SK-N-DZ (cell line): ENCODE measurements at regions not wholly inside any gene's neighbourhood (a gene's known extent, or its start where the extent isn't known, plus 50 kb on each side); places are given as distances from the start of the nearest gene placed in this dataset.

Experiments used
- DNase-seq: peaks from one replicate; pipeline ENCODE4 v3.0.0-alpha.2; 2015; ENCODE audit warnings: low spot score

DNA sequence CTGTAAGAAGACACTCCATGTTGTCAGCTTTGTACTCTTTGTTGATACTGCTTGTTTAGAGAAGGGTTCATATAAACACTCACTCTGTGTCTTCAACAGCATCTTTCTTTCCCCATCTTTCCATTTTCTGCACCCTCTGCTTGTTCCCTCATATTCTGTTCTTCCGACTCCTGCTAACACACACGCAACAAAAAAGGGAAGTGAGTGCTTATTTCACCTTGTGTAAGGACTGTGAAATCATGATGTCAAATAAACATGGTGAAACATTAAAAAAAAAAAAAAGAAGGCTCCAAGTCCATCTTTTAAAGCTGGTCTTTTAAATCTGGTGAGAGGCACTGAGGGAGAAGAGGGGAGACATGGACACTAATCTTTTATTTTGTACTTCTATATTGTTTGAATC lies 145.4 kb downstream of the RPAP3 start:
- no peak for DNase-seq

DNA sequence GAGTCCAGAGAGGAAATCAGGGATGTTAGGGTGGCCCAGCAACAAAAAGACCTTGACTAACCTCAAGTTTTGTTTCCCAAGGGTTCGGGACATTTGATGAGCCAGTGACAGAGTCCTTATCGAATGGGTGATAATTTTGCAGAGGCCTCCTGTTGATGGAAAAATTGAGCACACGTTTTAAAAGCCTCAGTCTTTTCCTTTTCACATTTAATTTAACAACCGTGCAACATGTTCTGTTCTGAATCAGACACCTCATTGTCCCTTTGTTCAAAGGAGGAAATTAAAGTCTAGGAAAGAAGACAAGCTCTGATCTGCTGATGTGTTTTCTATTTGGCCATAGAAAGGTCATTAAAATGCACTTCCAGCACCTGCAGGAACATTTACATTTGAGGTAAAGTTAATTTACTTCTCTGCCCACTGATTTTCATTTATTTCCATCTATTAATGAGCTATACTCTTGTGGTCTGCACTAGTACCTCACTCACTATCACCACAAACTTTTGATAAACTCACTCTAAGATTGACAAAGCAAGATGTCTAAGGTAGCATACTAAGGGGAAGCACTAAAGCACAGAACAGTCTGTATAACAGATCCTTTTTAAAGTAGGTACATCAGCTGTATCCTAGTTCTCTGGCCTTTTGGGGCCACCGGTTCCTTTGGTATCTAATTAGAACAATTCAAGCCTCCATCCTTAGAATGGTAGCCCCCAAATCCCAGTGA lies 147.0 kb downstream of the RPAP3 start:
- no peak for DNase-seq

GRCh38 chr12:47557386-47557785 lies 148.4 kb downstream of the RPAP3 start:
- DNase-seq = no peak

DNA sequence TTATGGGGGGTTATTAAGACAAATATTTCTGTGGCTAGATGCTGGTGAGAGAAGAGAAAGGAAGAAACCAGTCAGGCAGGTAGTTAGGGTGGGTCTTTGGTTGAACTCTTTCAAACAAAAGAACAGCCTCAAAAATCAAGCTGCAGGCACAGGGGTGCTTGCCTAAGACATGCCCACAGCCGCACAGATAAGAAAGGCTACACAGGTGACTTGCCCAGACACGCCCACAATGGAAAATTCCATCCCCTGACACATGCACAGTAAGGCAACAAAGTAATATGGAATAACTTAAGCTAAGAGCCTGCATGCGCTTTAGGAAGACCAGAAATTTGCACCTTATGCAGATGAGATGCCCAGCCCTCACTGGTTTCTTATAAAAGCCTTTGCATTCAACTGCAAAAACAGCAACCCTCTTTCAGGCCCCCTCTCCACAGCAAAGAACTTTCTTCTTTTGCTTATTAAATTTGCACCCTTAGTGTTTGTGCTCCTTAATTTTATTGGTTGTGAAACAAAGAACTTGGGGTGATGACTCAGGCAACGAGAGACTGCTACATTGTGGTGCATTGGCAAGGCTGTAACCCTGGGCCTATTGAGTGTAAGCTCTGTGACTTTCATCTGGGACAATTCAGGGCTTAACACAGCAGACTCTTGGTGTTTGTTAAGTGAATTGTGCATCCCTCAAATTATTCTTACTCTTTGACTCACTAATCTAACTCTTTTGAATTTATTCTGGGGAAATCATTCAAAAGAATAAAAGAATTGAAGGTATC lies 149.4 kb downstream of the RPAP3 start:
- no peak for DNase-seq

DNA sequence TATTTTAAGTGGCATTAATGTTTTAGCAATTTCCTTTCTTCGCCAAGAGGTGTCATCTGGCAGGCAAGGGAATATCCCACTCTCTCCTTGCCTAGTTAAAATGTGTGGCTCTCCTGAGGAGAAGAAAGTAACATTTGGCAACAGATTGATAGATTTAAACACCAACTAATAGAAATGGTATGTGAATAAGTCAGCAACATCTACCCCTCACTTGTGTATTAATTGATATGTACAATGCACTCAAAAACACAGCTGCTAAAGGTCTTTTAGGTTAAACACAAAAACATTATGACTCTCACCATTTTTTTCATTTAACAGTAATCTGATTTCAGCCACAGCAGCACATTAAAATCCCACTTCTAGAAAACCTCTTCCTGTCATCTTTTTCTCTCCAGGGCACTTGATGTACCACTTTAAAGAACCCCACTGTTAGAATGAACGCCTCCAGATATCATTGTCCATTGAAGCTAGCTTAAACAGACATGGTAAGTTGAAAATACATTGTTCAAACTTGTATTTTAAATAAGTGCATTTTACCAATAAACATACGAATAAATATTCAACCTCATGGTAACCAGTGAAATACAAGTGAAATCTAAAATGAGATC lies 151.7 kb downstream of the RPAP3 start:
- DNase-seq = no peak

- DNase-seq = no peak
Observed at GRCh38 chr12:47553266-47553665, 152.6 kb downstream of the RPAP3 start.

DNA sequence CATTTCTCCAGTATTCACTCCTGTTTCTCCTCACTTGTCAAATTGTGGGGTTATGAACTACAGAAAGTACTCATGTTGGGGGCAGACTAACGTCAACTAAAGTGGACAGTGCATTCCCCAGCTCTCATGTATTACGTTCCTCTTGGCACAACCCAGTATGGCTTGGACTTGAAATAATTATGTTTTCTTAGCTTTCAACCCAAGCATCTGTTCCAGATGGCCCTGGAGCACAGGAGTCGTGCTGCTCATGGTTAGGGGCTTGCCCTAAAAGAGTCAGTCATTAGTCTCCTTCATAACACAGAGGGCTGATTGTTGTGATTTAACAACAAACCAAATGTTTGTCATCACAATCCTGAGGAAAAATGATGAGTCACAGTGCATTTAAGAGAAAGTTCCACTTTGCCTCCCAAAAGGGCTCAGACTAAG lies 154.4 kb downstream of the RPAP3 start:
- DNase-seq = peak; percentile 4

GRCh38 chr12:47549258-47549657 lies 156.6 kb downstream of the RPAP3 start:
- DNase-seq = no peak

GRCh38 chr12:47548401-47548800 lies 157.4 kb downstream of the RPAP3 start:
- DNase-seq = no peak

DNA sequence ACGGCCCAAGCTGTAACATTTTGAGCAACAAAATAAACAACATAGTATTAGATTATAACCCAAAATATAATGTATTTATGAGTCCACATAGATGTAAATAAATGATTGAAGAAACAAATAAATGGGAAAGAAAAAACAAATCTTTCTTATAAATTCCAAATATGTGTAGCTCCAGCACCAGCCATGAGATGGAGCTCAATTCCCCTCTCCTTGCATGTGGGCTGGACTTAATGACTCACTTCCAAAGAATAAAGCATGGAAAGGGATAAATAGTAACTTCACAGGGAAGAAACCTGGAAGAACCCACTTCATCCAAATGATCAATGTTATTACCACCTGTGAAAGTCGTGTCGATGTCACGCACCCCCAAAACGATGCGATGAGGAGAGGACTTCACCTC lies 158.8 kb downstream of the RPAP3 start:
- DNase-seq = no peak

DNA sequence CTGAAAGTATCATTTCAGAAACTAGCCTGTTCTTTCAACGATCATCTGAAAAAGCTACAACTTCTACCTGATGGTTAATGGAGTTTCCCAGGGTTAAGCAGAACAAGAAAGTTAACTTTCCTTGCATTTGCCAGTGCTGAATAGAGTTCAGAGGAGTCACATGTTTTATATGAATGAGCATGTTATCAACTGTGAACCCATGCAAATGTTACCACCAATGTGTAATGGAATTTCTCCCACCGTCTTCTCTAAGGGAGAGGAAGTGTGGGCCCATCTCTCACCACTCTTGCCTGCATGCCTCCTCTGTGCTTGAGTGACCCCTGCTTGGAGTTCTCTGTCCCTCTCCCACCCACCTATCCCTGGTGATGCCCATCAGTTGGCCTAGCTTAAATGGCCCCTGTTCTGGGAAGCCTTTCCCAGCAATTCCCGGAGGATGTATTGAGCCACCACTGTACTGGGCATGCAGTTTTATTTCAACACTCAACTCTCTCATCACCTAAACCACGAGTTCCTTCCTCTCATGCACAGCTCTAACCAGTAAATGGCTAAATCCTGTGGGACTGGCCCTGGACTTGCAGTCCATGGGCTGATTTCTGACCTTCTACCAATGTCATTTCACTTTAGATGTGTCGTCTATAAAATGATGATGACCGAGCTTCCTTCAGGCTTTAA lies 159.8 kb downstream of the RPAP3 start:
- DNase-seq = no peak

- DNase-seq = no peak
Observed at GRCh38 chr12:47534695-47535094, 171.1 kb downstream of the RPAP3 start.

DNA sequence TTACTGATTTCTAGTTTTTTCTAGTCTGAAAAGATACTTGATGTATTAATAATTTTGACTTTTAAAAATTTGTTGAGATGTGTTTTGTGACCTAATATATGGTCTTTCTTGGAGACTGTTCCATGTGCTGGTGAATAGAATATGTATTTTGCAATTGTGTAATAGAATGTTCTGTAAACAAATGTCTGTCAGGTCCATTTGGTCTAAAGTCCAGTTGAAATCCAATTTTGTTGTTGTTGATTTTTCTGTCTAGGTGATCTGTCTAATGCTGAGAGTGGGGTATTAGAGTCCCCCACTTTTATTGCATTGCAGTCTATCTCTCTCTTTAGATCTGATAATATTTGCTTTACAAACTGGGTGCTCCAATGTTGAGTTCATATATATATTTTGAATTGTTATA lies 175.8 kb downstream of the RPAP3 start:
- no peak for DNase-seq

DNA sequence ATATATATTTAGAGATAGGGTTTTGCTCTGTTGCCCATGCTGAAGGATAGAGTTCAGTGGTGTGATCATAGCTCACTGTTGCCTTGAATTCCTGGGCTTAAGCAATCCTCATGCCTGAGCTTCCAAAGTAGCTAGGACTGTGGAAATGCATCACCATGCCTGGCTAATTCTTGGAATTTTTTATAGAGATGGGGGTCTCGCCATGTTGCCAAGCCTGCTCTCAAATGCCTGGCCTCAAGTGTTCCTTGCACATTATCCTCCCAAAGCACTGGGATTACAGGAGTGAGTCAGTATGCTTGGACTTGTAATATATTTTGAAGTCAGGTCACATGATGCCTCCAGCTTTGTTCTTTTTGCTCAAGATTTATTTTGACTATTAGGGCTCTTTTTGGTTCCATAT lies 178.0 kb downstream of the RPAP3 start:
- no peak for DNase-seq

- no peak for DNase-seq
Observed at GRCh38 chr12:47520029-47520428, 185.8 kb downstream of the RPAP3 start.

DNA sequence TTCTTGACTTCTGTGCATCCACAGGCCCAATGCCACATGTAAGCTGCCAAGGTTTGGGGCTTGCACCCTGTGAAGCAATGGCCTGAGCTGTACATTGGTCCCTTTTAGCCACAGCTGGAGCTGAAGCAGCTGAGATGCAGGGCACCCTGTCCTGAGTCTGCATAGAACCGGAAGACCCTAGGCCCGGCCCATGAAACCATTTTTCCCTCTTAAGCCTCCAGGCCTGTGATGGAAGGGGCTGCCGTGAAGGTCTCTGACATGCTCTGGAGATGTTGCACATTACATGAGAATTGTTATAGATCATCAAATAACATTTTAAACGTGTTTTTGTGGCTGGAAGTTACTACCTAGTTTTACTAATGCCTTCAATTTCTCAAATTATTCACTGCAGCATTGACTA lies 188.7 kb downstream of the RPAP3 start:
- no peak for DNase-seq

GRCh38 chr12:47509398-47509851 lies 196.4 kb downstream of the RPAP3 start:
- no peak for DNase-seq

- DNase-seq = no peak
Observed at GRCh38 chr12:47507221-47507620, 198.6 kb downstream of the RPAP3 start.

DNA sequence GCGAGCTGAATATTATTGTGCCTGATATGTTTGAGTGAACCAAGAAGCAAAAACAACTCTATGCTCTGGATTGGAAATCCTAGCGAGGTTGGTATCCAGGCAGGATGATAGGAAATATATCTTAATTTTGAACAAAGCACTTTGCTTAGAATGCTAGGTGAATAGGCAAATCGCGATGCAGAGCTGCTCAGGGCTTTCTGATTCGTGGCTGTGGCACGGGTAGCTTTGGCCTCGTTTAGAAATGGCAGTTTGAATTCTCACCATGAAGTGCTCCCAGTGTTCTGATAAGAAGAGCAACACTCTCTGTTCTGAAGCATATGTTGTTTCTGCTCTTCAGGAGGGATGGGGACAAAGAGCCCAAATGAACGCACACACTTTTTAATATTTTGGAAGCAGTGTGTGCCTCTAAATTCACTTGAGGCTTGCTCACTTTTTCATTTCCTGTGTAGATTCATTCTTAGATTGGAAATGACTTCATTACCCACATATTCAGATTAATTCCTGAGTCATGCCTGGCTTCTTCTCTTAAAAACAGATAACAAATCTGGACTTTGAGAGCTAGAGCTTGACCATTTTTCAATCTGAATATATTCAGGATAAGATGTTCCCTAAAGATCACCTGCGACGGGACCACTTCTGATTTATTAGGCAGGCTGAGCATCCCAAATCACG lies 200.9 kb downstream of the RPAP3 start:
- no peak for DNase-seq

- DNase-seq = no peak
Observed at GRCh38 chr12:47493801-47494200, 212.0 kb downstream of the RPAP3 start.

DNA sequence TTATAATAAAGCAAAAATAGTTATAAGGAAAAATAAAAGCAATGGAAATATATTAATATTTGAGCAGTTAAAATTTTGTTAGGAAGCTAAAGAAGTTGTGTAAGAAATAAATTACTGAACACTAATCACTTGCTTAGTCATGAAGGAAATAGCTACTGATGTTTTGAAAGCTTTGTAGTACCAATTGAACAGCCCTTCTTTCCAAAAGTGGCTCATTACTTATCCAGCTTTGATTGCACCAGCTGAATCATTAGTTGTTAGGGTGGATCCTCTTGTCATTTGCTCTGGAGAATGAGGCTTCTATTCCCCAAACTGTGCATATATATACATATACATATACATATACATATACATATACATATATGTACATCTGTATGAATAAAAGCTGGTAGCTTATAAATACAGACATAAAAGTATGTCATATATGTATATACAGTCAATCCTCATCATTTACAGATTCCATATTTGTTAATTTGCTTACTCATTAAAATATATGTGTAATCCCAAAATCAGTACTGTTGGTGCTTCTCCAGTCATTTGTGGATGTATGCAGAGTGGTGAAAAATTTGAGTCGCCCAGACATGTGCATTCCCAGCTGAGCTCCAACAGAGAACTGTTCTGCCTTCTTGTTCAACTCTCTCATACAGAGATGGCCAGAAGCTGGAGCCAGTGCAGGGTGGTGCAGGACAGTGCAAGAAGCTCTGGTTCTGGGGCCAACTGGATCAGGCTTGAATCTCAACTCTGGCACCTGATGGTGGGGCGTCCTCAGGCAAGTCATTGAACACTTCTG lies 214.1 kb downstream of the RPAP3 start:
- no peak for DNase-seq
